ENCODE measurements at regions not wholly inside any gene's neighbourhood (a gene's known extent, or its start where the extent isn't known, plus 50 kb on each side); places are given as distances from the start of the nearest gene placed in this dataset.

DNA sequence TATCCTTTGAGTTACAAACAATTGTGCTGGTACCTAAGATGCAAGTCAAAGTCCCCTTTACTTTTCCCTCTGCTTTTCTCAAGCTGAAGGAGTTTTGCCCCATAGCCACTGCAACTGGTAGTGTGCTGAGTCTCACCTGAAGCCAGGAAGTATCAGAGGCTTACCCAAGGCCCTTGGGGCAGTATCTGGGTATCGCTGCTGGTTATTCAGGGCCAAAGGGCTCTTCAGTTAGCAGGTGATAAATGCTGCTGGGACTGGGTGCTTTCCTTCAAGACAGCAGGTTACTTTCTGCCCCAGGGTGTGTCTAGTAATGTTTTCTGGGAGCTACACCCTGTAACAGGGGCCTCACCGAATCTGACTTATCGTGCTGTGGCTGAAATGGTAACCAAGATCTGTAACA lies 90.4 kb upstream of the SLC6A14 start:
- Histone ChIP-seq H3K4me3 (ENCODE audit: extremely low read depth, insufficient read depth, low read length, poor library complexity, severe bottlenecking) (no peak overlapping the region), H3K4me1 (ENCODE audit: control insufficient read depth, insufficient read depth, low read length, poor library complexity, severe bottlenecking) (no peaks in the 10 kb centered on the region), H3K9me3 (ENCODE audit: control insufficient read depth, low read length) (no peaks in the 10 kb centered on the region), H3K27ac (ENCODE audit: low read depth, low read length, severe bottlenecking) (no peak overlapping the region), H3K36me3 (ENCODE audit: control insufficient read depth, insufficient read depth, low read length) (no peaks in the 10 kb centered on the region)
- 80% methylated on average over 1 of the region's 3 CpGs; no CpG with 5 or more reads in 1 of the 2 experiments for WGBS, 2 experiments (ENCODE audit: insufficient coverage in 2 of 2)

DNA sequence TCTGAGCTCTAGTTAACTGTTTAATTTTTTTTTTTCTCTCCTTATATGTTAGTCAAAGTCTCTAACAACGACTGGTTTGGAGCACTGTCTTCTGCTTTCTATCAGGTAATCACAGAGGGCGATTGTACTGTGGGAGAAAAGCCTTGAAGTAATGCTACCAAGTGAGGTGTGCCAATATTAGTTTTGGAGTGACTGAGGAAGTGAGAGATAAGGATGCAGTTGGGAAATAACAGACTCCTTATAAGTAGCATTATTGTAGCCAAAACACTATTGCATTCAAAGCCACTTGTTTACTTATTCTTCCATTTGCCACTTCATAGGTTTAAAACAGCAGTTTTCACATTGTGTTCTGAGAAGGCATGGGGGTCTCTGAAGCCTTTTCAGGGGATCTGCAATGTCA lies 79.1 kb upstream of the SLC6A14 start:
- WGBS, 2 experiments (ENCODE audit: insufficient coverage in 2 of 2), result no CpG with 5 or more reads among the region's 2 CpGs
- no peak overlapping the region for H3K4me3 ChIP-seq (ENCODE audit: extremely low read depth, insufficient read depth, low read length, poor library complexity, severe bottlenecking)
- H3K9me3 ChIP-seq (ENCODE audit: control insufficient read depth, low read length), result no peaks in the 10 kb centered on the region
- H3K27ac ChIP-seq (ENCODE audit: low read depth, low read length, severe bottlenecking), result no peak overlapping the region
- H3K36me3 ChIP-seq (ENCODE audit: control insufficient read depth, insufficient read depth, low read length), result no peaks in the 10 kb centered on the region
- H3K4me1 ChIP-seq (ENCODE audit: control insufficient read depth, insufficient read depth, low read length, poor library complexity, severe bottlenecking), result no peaks in the 10 kb centered on the region

DNA sequence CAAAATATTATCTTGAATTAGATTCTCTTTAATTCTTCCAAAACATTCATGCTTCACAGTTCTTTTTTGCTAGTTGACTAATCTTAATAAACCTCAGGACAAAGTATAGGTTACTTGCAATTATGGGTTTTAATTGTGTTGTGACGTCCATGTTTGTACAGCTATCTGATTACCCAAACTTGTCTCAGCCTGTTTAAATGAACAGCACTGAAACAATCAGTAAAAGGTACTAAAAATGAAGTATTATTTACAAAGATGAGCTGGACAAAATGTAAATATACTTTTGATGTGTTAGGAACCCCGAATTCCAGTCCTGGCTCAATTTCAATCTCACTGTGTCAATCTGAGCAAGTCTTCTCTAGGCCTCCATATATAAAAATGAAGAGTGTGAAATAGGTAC lies 57.4 kb upstream of the SLC6A14 start:
- H3K4me1 ChIP-seq (ENCODE audit: control insufficient read depth, insufficient read depth, low read length, poor library complexity, severe bottlenecking), result peaks cover 5% of the 10 kb centered on the region
- H3K9me3 ChIP-seq (ENCODE audit: control insufficient read depth, low read length), result no peaks in the 10 kb centered on the region
- no peaks in the 10 kb centered on the region for H3K36me3 ChIP-seq (ENCODE audit: control insufficient read depth, insufficient read depth, low read length)
- no peak overlapping the region for H3K27ac ChIP-seq (ENCODE audit: low read depth, low read length, severe bottlenecking)
- WGBS, 2 experiments (ENCODE audit: insufficient coverage in 2 of 2), result no CpG with 5 or more reads among the region's 2 CpGs
- H3K4me3 ChIP-seq (ENCODE audit: extremely low read depth, insufficient read depth, low read length, poor library complexity, severe bottlenecking), result no peak overlapping the region

DNA sequence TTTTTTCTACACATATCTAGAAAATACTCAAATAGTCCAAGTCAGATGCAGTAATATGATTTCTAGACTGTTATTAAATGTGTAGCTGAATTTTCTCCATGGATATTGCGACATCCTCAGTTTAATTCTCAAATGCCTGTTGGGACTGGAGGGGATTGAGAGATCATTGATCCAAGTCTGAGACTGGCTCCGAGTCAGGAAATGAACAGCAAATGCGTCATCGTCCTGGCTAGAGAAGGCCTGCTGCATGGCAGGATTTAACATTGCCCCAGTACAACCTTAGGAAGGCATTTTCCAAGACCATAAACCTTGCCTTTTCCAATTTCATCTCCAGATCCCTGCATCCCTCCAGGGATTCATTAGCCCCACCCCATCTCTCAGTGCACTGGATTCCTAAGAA lies 56.6 kb upstream of the SLC6A14 start:
- H3K36me3 ChIP-seq (ENCODE audit: control insufficient read depth, insufficient read depth, low read length), result no peaks in the 10 kb centered on the region
- peaks cover 5% of the 10 kb centered on the region for H3K4me1 ChIP-seq (ENCODE audit: control insufficient read depth, insufficient read depth, low read length, poor library complexity, severe bottlenecking)
- no peak overlapping the region for H3K27ac ChIP-seq (ENCODE audit: low read depth, low read length, severe bottlenecking)
- no peak overlapping the region for H3K4me3 ChIP-seq (ENCODE audit: extremely low read depth, insufficient read depth, low read length, poor library complexity, severe bottlenecking)
- 88 to 100% methylated on average over 3 to 4 of the region's 4 CpGs for WGBS, 2 experiments (ENCODE audit: insufficient coverage in 2 of 2)
- H3K9me3 ChIP-seq (ENCODE audit: control insufficient read depth, low read length), result no peaks in the 10 kb centered on the region

DNA sequence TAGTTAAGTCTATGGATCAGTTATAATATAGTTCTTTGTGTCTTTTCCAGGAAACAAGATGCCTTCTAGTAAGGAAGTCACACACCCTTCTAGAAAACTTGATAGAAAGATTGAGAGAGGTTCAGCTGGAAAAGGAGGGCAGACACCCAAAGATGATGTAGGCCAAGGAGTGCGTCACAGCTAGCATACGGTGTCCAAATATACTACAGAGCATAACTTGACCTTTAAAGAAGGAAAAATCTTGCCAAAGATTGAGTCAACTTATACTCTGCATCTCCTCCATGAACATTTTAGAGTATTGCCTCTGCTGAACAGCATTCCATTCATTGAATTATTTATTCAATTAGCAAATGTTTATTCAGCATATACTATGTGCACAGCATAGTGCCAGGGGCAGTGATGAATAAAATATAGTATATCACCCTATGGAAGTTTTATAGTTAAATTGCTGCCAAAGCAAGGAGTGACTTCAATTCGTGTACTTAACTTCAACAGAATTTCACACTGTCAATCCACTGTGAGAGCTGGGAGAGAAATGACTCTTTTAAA lies 51.9 kb upstream of the SLC6A14 start:
- H3K27ac ChIP-seq (ENCODE audit: low read depth, low read length, severe bottlenecking), result no peak overlapping the region
- H3K4me3 ChIP-seq (ENCODE audit: extremely low read depth, insufficient read depth, low read length, poor library complexity, severe bottlenecking), result no peak overlapping the region
- H3K9me3 ChIP-seq (ENCODE audit: control insufficient read depth, low read length), result no peaks in the 10 kb centered on the region
- WGBS, 2 experiments (ENCODE audit: insufficient coverage in 2 of 2), result no CpG with 5 or more reads among the region's 3 CpGs
- H3K4me1 ChIP-seq (ENCODE audit: control insufficient read depth, insufficient read depth, low read length, poor library complexity, severe bottlenecking), result peaks cover 1% of the 10 kb centered on the region
- H3K36me3 ChIP-seq (ENCODE audit: control insufficient read depth, insufficient read depth, low read length), result no peaks in the 10 kb centered on the region
